Spleen (tissue), 7 donors: ENCODE measurements at regions not wholly inside any gene's neighbourhood (a gene's known extent, or its start where the extent isn't known, plus 50 kb on each side); places are given as distances from the start of the nearest gene placed in this dataset.

Source experiments
- POLR2A ChIP-seq, 3 donors: fragments of 450-650 bp; IDR thresholded peaks; one replicate each; pipeline ENCODE4 v1.5.1; 2017; ENCODE audit warnings: antibody characterized with exemption in 3 of 3, mild to moderate bottlenecking in 1 of 3
- TF ChIP-seq, protein P1 (sequence below), 11 experiments: fragments of 200-600 bp in 7 of 11; fragments of 450-650 bp in 4 of 11; sonication (generic) in 4 of 11; IDR thresholded peaks in 8 of 11; conservative IDR thresholded peaks in 3 of 11; 1 replicate in 7 of 11; 2 replicates in 4 of 11; pipeline versions ENCODE4 v1.4.0 to v1.8.0; 2016 to 2021; ENCODE audit warnings: antibody characterized with exemption in 11 of 11, inconsistent platforms in 4 of 11, mild to moderate bottlenecking in 1 of 11
- donor health status: DM: no; HTN: no; CAD: no; lungs with moderate emphysema.
- donor health status: DM: no; HTN: no; CAD: no.
- donor health status: DM: no; HTN: no; CAD: no.

DNA sequence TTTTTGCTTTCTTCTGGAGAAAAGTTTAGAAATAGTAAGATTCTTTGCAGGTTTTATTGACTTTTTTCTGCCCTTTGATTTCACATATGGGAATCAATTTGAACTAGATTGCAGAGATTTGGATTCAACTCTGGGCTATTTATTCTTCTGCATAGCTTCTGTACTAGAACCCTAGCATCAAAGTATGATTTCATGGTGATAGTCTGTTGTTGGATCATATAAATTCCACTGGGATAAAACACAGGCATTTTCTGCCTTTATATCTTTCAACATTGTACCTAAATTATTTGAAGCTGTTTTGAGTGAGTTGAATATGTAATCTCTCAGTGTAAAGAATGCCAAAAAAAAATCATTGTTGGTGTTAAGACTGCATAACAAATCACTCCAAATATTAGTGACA is 458.4 kb upstream of the MPDZ start:
- TF ChIP-seq, protein P1, sequence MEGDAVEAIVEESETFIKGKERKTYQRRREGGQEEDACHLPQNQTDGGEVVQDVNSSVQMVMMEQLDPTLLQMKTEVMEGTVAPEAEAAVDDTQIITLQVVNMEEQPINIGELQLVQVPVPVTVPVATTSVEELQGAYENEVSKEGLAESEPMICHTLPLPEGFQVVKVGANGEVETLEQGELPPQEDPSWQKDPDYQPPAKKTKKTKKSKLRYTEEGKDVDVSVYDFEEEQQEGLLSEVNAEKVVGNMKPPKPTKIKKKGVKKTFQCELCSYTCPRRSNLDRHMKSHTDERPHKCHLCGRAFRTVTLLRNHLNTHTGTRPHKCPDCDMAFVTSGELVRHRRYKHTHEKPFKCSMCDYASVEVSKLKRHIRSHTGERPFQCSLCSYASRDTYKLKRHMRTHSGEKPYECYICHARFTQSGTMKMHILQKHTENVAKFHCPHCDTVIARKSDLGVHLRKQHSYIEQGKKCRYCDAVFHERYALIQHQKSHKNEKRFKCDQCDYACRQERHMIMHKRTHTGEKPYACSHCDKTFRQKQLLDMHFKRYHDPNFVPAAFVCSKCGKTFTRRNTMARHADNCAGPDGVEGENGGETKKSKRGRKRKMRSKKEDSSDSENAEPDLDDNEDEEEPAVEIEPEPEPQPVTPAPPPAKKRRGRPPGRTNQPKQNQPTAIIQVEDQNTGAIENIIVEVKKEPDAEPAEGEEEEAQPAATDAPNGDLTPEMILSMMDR (IDR thresholded peaks at IDR 0.05 in 8 of 11, conservative IDR thresholded peaks at IDR 0.05 in 3 of 11): no peak
- TF ChIP-seq POLR2A (IDR thresholded peaks at IDR 0.05): no peak
